ENCODE measurements at regions not wholly inside any gene's neighbourhood (a gene's known extent, or its start where the extent isn't known, plus 50 kb on each side); places are given as distances from the start of the nearest gene placed in this dataset.
"Not testable (repeated sequence)": the region's sequence is repeated elsewhere in the genome, so short reads cannot be mapped to it uniquely, and the experiment has no call there.

- TF ChIP-seq, protein P1, sequence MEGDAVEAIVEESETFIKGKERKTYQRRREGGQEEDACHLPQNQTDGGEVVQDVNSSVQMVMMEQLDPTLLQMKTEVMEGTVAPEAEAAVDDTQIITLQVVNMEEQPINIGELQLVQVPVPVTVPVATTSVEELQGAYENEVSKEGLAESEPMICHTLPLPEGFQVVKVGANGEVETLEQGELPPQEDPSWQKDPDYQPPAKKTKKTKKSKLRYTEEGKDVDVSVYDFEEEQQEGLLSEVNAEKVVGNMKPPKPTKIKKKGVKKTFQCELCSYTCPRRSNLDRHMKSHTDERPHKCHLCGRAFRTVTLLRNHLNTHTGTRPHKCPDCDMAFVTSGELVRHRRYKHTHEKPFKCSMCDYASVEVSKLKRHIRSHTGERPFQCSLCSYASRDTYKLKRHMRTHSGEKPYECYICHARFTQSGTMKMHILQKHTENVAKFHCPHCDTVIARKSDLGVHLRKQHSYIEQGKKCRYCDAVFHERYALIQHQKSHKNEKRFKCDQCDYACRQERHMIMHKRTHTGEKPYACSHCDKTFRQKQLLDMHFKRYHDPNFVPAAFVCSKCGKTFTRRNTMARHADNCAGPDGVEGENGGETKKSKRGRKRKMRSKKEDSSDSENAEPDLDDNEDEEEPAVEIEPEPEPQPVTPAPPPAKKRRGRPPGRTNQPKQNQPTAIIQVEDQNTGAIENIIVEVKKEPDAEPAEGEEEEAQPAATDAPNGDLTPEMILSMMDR (IDR thresholded peaks at IDR 0.05; ENCODE audit: insufficient read depth, low read length): not testable (repeated sequence)
- TF ChIP-seq POLR2AphosphoS5 (IDR thresholded peaks at IDR 0.05; ENCODE audit: low read depth); GABPA (IDR thresholded peaks at IDR 0.05; ENCODE audit: low read depth); SPI1 (IDR thresholded peaks at IDR 0.05; ENCODE audit: borderline replicate concordance, low read depth): not testable (repeated sequence)
Measured at GRCh38 chr17:26936645-26937044, 357.3 kb upstream of the WSB1 start.
